Cardiac muscle cell (in vitro differentiated cells and primary cell): ENCODE measurements at regions not wholly inside any gene's neighbourhood (a gene's known extent, or its start where the extent isn't known, plus 50 kb on each side); places are given as distances from the start of the nearest gene placed in this dataset.

Experiments used
- DNase-seq, 2 donors: peaks; one replicate each; pipeline versions ENCODE4 v3.0.0 to v3.0.0-alpha.2; 2010 to 2017; ENCODE audit warnings: low read depth in 1 of 2, low spot score in 1 of 2
- H3K27ac ChIP-seq: fragments of 200-600 bp; sonication (generic); 2 replicates; pipeline ENCODE4 v1.5.1; 2016
- H3K27me3 ChIP-seq: fragments of 200-600 bp; sonication (generic); 2 replicates; pipeline ENCODE4 v1.6.0; 2016; ENCODE audit warnings: control low read depth
- H3K36me3 ChIP-seq: fragments of 200-600 bp; sonication (generic); 2 replicates; pipeline ENCODE4 v1.5.1; 2016; ENCODE audit warnings: control low read depth
- H3K4me1 ChIP-seq: fragments of 200-600 bp; sonication (generic); 2 replicates; pipeline ENCODE4 v1.8.1; 2017; ENCODE audit warnings: low read depth, mild to moderate bottlenecking, mixed run types
- H3K4me3 ChIP-seq: fragments of 200-600 bp; sonication (generic); 2 replicates; pipeline ENCODE4 v1.5.1; 2016; ENCODE audit warnings: mild to moderate bottlenecking
- H3K9me3 ChIP-seq: fragments of 200-600 bp; sonication (generic); 2 replicates; pipeline ENCODE4 v1.5.1; 2017; ENCODE audit warnings: low read depth, mild to moderate bottlenecking, control low read depth
- TF ChIP-seq, protein P1 (sequence below): IDR thresholded peaks from 2 replicates; pipeline ENCODE4 v1.5.1; 2012; ENCODE audit warnings: low read depth, mild to moderate bottlenecking, low read length

GRCh38 chrX:2587146-2587545, 86.4 kb upstream of the DHRSX start:
- H3K36me3 ChIP-seq: no peaks in the 10 kb centered on the region
- TF ChIP-seq, protein P1, sequence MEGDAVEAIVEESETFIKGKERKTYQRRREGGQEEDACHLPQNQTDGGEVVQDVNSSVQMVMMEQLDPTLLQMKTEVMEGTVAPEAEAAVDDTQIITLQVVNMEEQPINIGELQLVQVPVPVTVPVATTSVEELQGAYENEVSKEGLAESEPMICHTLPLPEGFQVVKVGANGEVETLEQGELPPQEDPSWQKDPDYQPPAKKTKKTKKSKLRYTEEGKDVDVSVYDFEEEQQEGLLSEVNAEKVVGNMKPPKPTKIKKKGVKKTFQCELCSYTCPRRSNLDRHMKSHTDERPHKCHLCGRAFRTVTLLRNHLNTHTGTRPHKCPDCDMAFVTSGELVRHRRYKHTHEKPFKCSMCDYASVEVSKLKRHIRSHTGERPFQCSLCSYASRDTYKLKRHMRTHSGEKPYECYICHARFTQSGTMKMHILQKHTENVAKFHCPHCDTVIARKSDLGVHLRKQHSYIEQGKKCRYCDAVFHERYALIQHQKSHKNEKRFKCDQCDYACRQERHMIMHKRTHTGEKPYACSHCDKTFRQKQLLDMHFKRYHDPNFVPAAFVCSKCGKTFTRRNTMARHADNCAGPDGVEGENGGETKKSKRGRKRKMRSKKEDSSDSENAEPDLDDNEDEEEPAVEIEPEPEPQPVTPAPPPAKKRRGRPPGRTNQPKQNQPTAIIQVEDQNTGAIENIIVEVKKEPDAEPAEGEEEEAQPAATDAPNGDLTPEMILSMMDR: no peak
- no peaks in the 10 kb centered on the region for H3K9me3 ChIP-seq
- DNase-seq: no peak
- H3K27ac ChIP-seq: no peak overlapping the region
- H3K4me1 ChIP-seq: no peaks in the 10 kb centered on the region
- no peak overlapping the region for H3K4me3 ChIP-seq
- peaks cover 47% of the 10 kb centered on the region for H3K27me3 ChIP-seq

DNA sequence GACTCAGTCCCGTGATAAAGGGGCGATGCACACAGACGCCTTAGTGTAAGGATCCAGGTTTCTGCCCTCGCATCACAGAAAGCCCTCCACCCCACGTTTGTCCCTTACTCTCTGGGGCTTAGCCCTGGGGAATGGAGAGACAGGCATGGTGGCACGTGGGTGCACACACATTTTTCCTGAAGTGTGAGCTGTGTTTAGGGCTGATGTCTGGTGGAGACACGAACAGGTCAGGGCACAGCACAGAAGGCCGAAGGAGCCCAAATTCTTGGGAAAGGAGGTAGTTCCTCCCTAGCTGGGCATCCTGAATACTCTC, 84.3 kb upstream of the DHRSX start:
- Histone ChIP-seq H3K27ac (no peak overlapping the region), H3K9me3 (no peaks in the 10 kb centered on the region), H3K4me3 (no peak overlapping the region), H3K4me1 (no peaks in the 10 kb centered on the region), H3K36me3 (no peaks in the 10 kb centered on the region), H3K27me3 (peaks cover 58% of the 10 kb centered on the region)
- TF ChIP-seq, protein P1: no peak
- DNase-seq: no peak

- Histone ChIP-seq H3K27ac (no peak overlapping the region), H3K27me3 (peaks cover 58% of the 10 kb centered on the region), H3K36me3 (no peaks in the 10 kb centered on the region), H3K4me3 (peak overlapping the region; percentile 12), H3K9me3 (no peaks in the 10 kb centered on the region), H3K4me1 (no peaks in the 10 kb centered on the region)
- TF ChIP-seq, protein P1: no peak
- peak in 1 of 2 donors; percentile 26 for DNase-seq
Measured at GRCh38 chrX:2584251-2585157, 83.7 kb upstream of the DHRSX start.

GRCh38 chrX:2583194-2584162, 82.7 kb upstream of the DHRSX start:
- H3K9me3 ChIP-seq: no peaks in the 10 kb centered on the region
- H3K36me3 ChIP-seq: no peaks in the 10 kb centered on the region
- TF ChIP-seq, protein P1: no peak
- DNase-seq: no peak
- peaks cover 58% of the 10 kb centered on the region for H3K27me3 ChIP-seq
- no peak overlapping the region for H3K27ac ChIP-seq
- H3K4me3 ChIP-seq: peak overlapping the region; percentile 26
- H3K4me1 ChIP-seq: no peaks in the 10 kb centered on the region

DNA sequence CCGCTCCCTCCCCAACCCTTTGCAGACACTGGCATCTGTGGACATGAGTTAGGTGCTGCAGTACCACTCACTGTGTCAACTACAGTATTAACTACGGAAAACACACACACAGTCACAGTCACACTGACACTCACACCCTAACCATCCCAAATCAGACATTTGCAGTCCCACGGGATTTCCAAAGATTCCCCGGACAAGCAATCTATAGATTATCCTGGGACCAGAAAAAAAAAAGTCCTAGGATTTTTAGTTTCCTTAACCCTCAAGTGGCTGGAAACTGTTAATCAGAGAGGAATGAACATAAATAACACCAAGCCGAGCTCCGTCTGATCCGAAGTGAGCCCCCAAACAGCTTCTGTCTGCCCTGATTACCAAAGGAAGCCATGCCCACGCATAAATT, 81.9 kb upstream of the DHRSX start:
- Histone ChIP-seq H3K9me3 (no peaks in the 10 kb centered on the region), H3K27me3 (peaks cover 58% of the 10 kb centered on the region), H3K4me3 (no peak overlapping the region), H3K4me1 (peaks cover 5% of the 10 kb centered on the region), H3K36me3 (no peaks in the 10 kb centered on the region), H3K27ac (no peak overlapping the region)
- no peak for DNase-seq
- TF ChIP-seq, protein P1: no peak
